WTC11 (cell line): ENCODE measurements at regions not wholly inside any gene's neighbourhood (a gene's known extent, or its start where the extent isn't known, plus 50 kb on each side); places are given as distances from the start of the nearest gene placed in this dataset.

Experiments
- ATAC-seq: fragments of 200-7000 bp; cut with Tn5 transposase; 2 replicates; pipeline ENCODE4 v1.10.0; 2021; ENCODE audit warnings: mild to moderate bottlenecking, moderate library complexity
- CTCF ChIA-PET: fragments of 300-600 bp; sonication (Branson Sonifier 250); formaldehyde crosslinking; loops from one replicate; lab custom pipeline; 2021; ENCODE audit warnings: antibody characterized with exemption; lab: Charles Lee
- POLR2A ChIA-PET: fragments of 350-600 bp; sonication (Branson Sonifier 250); formaldehyde crosslinking; loops from one replicate; lab custom pipeline; 2021; ENCODE audit warnings: antibody characterized with exemption; lab: Charles Lee
- DNase-seq: peaks from one replicate; pipeline ENCODE4 v3.0.0; 2021; ENCODE audit warnings: low spot score
- H3K27ac Mint-ChIP-seq: 2 replicates; pipeline ENCODE4 v1.8.0; 2021; ENCODE audit warnings: mixed read lengths
- H3K27me3 Mint-ChIP-seq: 2 replicates; pipeline ENCODE4 v1.8.0; 2021; ENCODE audit warnings: low read depth, mild to moderate bottlenecking, moderate library complexity, mixed read lengths
- H3K36me3 Mint-ChIP-seq: 2 replicates; pipeline ENCODE4 v1.8.0; 2021; ENCODE audit warnings: mixed read lengths
- H3K4me1 Mint-ChIP-seq: 2 replicates; pipeline ENCODE4 v1.8.0; 2022; ENCODE audit warnings: mixed read lengths
- H3K4me3 Mint-ChIP-seq: 2 replicates; pipeline ENCODE4 v1.8.0; 2021; ENCODE audit warnings: mild to moderate bottlenecking, moderate library complexity, mixed read lengths
- H3K9me3 Mint-ChIP-seq: 2 replicates; pipeline ENCODE4 v1.8.0; 2021; ENCODE audit warnings: mixed read lengths
- AFF4 ChIP-seq: sonication (generic); formaldehyde crosslinking; IDR thresholded peaks from 2 replicates; pipeline ENCODE4 v1.8.1; 2023; ENCODE audit warnings: mild to moderate bottlenecking, missing genetic modification reagents, borderline replicate concordance
- EMX1 ChIP-seq: fragments of 250-450 bp; sonication (Bioruptor Pico); IDR thresholded peaks from 2 replicates; pipeline ENCODE4 v1.8.0; 2021; ENCODE audit warnings: mild to moderate bottlenecking
- FOXP1 ChIP-seq: sonication (generic); formaldehyde crosslinking; IDR thresholded peaks from 2 replicates; pipeline ENCODE4 v1.8.0; 2022; ENCODE audit warnings: missing genetic modification reagents, mild to moderate bottlenecking, moderate library complexity, borderline replicate concordance
- MYBL2 ChIP-seq: sonication (generic); formaldehyde crosslinking; IDR thresholded peaks from 2 replicates; pipeline ENCODE4 v1.8.1; 2023; ENCODE audit warnings: mild to moderate bottlenecking, moderate library complexity, missing genetic modification reagents
- RELA ChIP-seq: sonication (generic); formaldehyde crosslinking; IDR thresholded peaks from 2 replicates; pipeline ENCODE4 v1.8.1; 2022; ENCODE audit warnings: missing genetic modification reagents, mild to moderate bottlenecking, borderline replicate concordance
- SOX15 ChIP-seq: fragments of 250-450 bp; sonication (Bioruptor Pico); IDR thresholded peaks from 2 replicates; pipeline ENCODE4 v1.9.0; 2021; ENCODE audit warnings: mild to moderate bottlenecking
- TEAD1 ChIP-seq: sonication (generic); formaldehyde crosslinking; IDR thresholded peaks from 2 replicates; pipeline ENCODE4 v1.8.0; 2022; ENCODE audit warnings: mild to moderate bottlenecking, missing genetic modification reagents
- ZNF121 ChIP-seq: sonication (generic); formaldehyde crosslinking; IDR thresholded peaks from 2 replicates; pipeline ENCODE4 v1.8.0; 2023; ENCODE audit warnings: missing genetic modification reagents
- ZNF416 ChIP-seq: fragments of 250-450 bp; sonication (Bioruptor Pico); IDR thresholded peaks from 2 replicates; pipeline ENCODE4 v1.9.0; 2021; ENCODE audit warnings: mild to moderate bottlenecking, inconsistent platforms
- TF ChIP-seq, protein P1 (sequence below): sonication (generic); formaldehyde crosslinking; IDR thresholded peaks from 2 replicates; pipeline ENCODE4 v1.8.1; 2022; ENCODE audit warnings: mild to moderate bottlenecking, moderate library complexity, missing genetic modification reagents
- TF ChIP-seq, protein P2 (sequence below): sonication (generic); formaldehyde crosslinking; IDR thresholded peaks from 2 replicates; pipeline ENCODE4 v1.8.0; 2022; ENCODE audit warnings: mild to moderate bottlenecking, missing genetic modification reagents
- TF ChIP-seq, protein P3 (sequence below): sonication (generic); formaldehyde crosslinking; conservative IDR thresholded peaks from 2 replicates; pipeline ENCODE4 v1.8.1; 2022; ENCODE audit warnings: mild to moderate bottlenecking, missing genetic modification reagents
- TF ChIP-seq, protein P4 (sequence below): sonication (generic); formaldehyde crosslinking; IDR thresholded peaks from 2 replicates; pipeline ENCODE4 v1.8.0; 2022; ENCODE audit warnings: mild to moderate bottlenecking, missing genetic modification reagents
- TF ChIP-seq, protein P5 (sequence below): sonication (generic); formaldehyde crosslinking; IDR thresholded peaks from 2 replicates; pipeline ENCODE4 v1.8.1; 2022; ENCODE audit warnings: low read depth, missing genetic modification reagents, borderline replicate concordance

DNA sequence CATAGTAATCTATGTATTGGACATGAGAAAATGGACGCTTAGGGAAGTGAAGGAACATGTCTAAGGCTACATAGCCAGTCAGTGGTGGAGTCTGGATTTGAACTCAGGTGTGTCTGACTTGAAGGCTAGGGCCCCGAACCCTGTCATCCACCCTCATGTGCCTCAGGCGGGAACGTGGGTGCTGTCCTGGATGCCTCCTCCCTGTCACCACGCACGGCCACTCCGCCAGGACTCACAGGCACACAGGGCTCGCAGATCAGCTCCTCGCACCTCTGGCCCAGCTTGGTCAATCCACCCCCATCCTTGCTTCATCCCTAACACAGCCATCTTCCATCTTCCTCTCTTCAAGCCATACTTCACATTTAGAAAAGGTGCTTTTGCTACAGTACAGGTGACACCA lies 154.7 kb downstream of the KCNJ12 start (continued):
- TF ChIP-seq, protein P1, sequence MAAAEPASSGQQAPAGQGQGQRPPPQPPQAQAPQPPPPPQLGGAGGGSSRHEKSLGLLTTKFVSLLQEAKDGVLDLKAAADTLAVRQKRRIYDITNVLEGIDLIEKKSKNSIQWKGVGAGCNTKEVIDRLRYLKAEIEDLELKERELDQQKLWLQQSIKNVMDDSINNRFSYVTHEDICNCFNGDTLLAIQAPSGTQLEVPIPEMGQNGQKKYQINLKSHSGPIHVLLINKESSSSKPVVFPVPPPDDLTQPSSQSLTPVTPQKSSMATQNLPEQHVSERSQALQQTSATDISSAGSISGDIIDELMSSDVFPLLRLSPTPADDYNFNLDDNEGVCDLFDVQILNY (CRISPR knock-in tag), result no peak
- TF ChIP-seq AFF4 (CRISPR knock-in tag), result no peak
- TF ChIP-seq, protein P2, sequence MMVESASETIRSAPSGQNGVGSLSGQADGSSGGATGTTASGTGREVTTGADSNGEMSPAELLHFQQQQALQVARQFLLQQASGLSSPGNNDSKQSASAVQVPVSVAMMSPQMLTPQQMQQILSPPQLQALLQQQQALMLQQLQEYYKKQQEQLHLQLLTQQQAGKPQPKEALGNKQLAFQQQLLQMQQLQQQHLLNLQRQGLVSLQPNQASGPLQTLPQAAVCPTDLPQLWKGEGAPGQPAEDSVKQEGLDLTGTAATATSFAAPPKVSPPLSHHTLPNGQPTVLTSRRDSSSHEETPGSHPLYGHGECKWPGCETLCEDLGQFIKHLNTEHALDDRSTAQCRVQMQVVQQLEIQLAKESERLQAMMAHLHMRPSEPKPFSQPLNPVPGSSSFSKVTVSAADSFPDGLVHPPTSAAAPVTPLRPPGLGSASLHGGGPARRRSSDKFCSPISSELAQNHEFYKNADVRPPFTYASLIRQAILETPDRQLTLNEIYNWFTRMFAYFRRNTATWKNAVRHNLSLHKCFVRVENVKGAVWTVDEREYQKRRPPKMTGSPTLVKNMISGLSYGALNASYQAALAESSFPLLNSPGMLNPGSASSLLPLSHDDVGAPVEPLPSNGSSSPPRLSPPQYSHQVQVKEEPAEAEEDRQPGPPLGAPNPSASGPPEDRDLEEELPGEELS, result no peak
- no peak for TF ChIP-seq SOX15 (CRISPR knock-in tag)
- no peak for TF ChIP-seq ZNF121 (CRISPR knock-in tag)
- no peak for TF ChIP-seq TEAD1 (CRISPR knock-in tag)
- TF ChIP-seq, protein P3, sequence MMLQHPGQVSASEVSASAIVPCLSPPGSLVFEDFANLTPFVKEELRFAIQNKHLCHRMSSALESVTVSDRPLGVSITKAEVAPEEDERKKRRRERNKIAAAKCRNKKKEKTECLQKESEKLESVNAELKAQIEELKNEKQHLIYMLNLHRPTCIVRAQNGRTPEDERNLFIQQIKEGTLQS (CRISPR knock-in tag), result no peak
- TF ChIP-seq, all 79 proteins: peak for 0

- H3K27ac Mint-ChIP-seq, result no peak overlapping the region
- H3K9me3 Mint-ChIP-seq, result peaks cover 27% of the 10 kb centered on the region
- ChIA-PET POLR2A (no interaction called here), CTCF (no interaction called here)
- ATAC-seq (no peak), DNase-seq (no peak)
- H3K36me3 Mint-ChIP-seq, result peaks cover 19% of the 10 kb centered on the region
- no peaks in the 10 kb centered on the region for H3K27me3 Mint-ChIP-seq
- 0 out of 2 replicates have a peak, but pooled peaks cover 3% of the 10 kb centered on the region for H3K4me1 Mint-ChIP-seq
- no peak for TF ChIP-seq ZNF416
- TF ChIP-seq, protein P4, sequence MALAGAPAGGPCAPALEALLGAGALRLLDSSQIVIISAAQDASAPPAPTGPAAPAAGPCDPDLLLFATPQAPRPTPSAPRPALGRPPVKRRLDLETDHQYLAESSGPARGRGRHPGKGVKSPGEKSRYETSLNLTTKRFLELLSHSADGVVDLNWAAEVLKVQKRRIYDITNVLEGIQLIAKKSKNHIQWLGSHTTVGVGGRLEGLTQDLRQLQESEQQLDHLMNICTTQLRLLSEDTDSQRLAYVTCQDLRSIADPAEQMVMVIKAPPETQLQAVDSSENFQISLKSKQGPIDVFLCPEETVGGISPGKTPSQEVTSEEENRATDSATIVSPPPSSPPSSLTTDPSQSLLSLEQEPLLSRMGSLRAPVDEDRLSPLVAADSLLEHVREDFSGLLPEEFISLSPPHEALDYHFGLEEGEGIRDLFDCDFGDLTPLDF (CRISPR knock-in tag), result no peak
- TF ChIP-seq MYBL2 (CRISPR knock-in tag), result no peak
- TF ChIP-seq FOXP1 (CRISPR knock-in tag), result no peak
- no peak for TF ChIP-seq SOX15 (CRISPR knock-in tag)
- TF ChIP-seq, protein P2, result no peak
- TF ChIP-seq, protein P5, sequence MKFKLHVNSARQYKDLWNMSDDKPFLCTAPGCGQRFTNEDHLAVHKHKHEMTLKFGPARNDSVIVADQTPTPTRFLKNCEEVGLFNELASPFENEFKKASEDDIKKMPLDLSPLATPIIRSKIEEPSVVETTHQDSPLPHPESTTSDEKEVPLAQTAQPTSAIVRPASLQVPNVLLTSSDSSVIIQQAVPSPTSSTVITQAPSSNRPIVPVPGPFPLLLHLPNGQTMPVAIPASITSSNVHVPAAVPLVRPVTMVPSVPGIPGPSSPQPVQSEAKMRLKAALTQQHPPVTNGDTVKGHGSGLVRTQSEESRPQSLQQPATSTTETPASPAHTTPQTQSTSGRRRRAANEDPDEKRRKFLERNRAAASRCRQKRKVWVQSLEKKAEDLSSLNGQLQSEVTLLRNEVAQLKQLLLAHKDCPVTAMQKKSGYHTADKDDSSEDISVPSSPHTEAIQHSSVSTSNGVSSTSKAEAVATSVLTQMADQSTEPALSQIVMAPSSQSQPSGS (CRISPR knock-in tag), result no peak
- TF ChIP-seq EMX1 (CRISPR knock-in tag), result no peak
- no peak for TF ChIP-seq RELA
- no peak overlapping the region for H3K4me3 Mint-ChIP-seq
These were observed 156.7 kb downstream of the KCNJ12 start for GRCh38 chr17:21532763-21533385.
